Lung (tissue), 11 donors: ENCODE measurements at regions not wholly inside any gene's neighbourhood (a gene's known extent, or its start where the extent isn't known, plus 50 kb on each side); places are given as distances from the start of the nearest gene placed in this dataset.

ENCODE experiments used
- ATAC-seq: fragments of 200-7000 bp; cut with Tn5 transposase; one replicate; pipeline ENCODE4 v1.9.1; 2020; ENCODE audit warnings: moderate number of reproducible peaks; ENCODE audit not compliant: insufficient read depth, low FRiP score
- DNase-seq, 3 donors: peaks; one replicate each; pipeline ENCODE4 v3.0.0-alpha.2; 2013 to 2017
- H3K27ac ChIP-seq, 2 donors: one replicate each; pipeline ENCODE4 v1.5.1; 2013; ENCODE audit warnings: mild to moderate bottlenecking in 2 of 2, moderate library complexity in 2 of 2, control low read depth in 1 of 2, inconsistent platforms in 1 of 2, low read depth in 1 of 2, low read length in 1 of 2
- H3K27me3 ChIP-seq, 3 donors: one replicate each; pipeline ENCODE4 v1.5.1; 2013; ENCODE audit warnings: low read length in 2 of 3; ENCODE audit not compliant: control insufficient read depth in 3 of 3, insufficient read depth in 3 of 3
- H3K36me3 ChIP-seq, 4 donors: one replicate each; pipeline ENCODE4 v1.5.1; 2013; ENCODE audit warnings: low read length in 4 of 4, mild to moderate bottlenecking in 1 of 4, moderate library complexity in 1 of 4; ENCODE audit not compliant: control insufficient read depth in 4 of 4, insufficient read depth in 4 of 4
- H3K4me1 ChIP-seq, 5 donors: one replicate each; pipeline ENCODE4 v1.5.1; 2013; ENCODE audit warnings: low read length in 5 of 5, mild to moderate bottlenecking in 2 of 5, moderate library complexity in 1 of 5; ENCODE audit not compliant: control insufficient read depth in 5 of 5, insufficient read depth in 5 of 5
- H3K4me3 ChIP-seq: one replicate; pipeline ENCODE4 v1.5.1; 2013; ENCODE audit warnings: mild to moderate bottlenecking, control low read depth, moderate library complexity
- H3K9ac ChIP-seq, 2 donors: one replicate each; pipeline ENCODE4 v1.5.1; 2013; ENCODE audit warnings: low read length in 2 of 2, control low read depth in 1 of 2; ENCODE audit not compliant: insufficient read depth in 1 of 2
- H3K9me3 ChIP-seq, 4 donors: one replicate each; pipeline ENCODE4 v1.5.1; 2013; ENCODE audit warnings: low read length in 3 of 4, mild to moderate bottlenecking in 1 of 4, moderate library complexity in 1 of 4; ENCODE audit not compliant: control insufficient read depth in 4 of 4, insufficient read depth in 3 of 4
- CTCF ChIP-seq: IDR thresholded peaks from 2 replicates; pipeline ENCODE4 v1.5.1; 2012; ENCODE audit warnings: mild to moderate bottlenecking; ENCODE audit errors: control extremely low read depth, extremely low read depth
- WGBS, 2 donors: extraction: QIAGEN DNeasy Blood & Tissue Kit; methylation state at CpG; one replicate each; pipeline ENCODE4 v1.1.7; 2013; 5-methylcytosine and 5-hydroxymethylcytosine counted together
- donor health status: control.
- donor health status: control.
- donor health status: Bipolar disorder and iron deficiency.
- donor health status: healthy.
- donor health status: DM: yes; HTN: yes; CAD: no.

GRCh38 chr20:55342822-55343221 is 662.5 kb downstream of the CBLN4 start:
- no peak for ATAC-seq
- DNase-seq: no peak
- no peak overlapping the region for H3K9ac ChIP-seq
- no peaks in the 10 kb centered on the region for H3K9me3 ChIP-seq
- no peaks in the 10 kb centered on the region for H3K36me3 ChIP-seq
- no peak overlapping the region for H3K4me3 ChIP-seq
- H3K4me1 ChIP-seq: no peaks in the 10 kb centered on the region
- WGBS, 2 donors: 93 to 97% methylated on average over 3 of the region's 3 CpGs
- TF ChIP-seq CTCF: no peak
- no peak overlapping the region for H3K27ac ChIP-seq
- no peaks in the 10 kb centered on the region for H3K27me3 ChIP-seq

- TF ChIP-seq CTCF: no peak
- Histone ChIP-seq H3K9me3 (no peaks in the 10 kb centered on the region), H3K4me3 (no peak overlapping the region), H3K27ac (no peak overlapping the region), H3K27me3 (no peaks in the 10 kb centered on the region), H3K4me1 (no peaks in the 10 kb centered on the region), H3K36me3 (no peaks in the 10 kb centered on the region), H3K9ac (no peak overlapping the region)
- no peak for ATAC-seq
- WGBS, 2 donors: 54 to 60% methylated on average over 2 of the region's 2 CpGs
- DNase-seq: no peak
Measured at GRCh38 chr20:55333798-55334197, 671.5 kb downstream of the CBLN4 start.

GRCh38 chr20:55329108-55329507 is 676.2 kb downstream of the CBLN4 start:
- no peaks in the 10 kb centered on the region for H3K27me3 ChIP-seq
- no peak overlapping the region for H3K9ac ChIP-seq
- no peaks in the 10 kb centered on the region for H3K9me3 ChIP-seq
- no peak overlapping the region for H3K4me3 ChIP-seq
- no peaks in the 10 kb centered on the region for H3K4me1 ChIP-seq
- H3K27ac ChIP-seq: no peak overlapping the region
- TF ChIP-seq CTCF: no peak
- no peaks in the 10 kb centered on the region for H3K36me3 ChIP-seq
- WGBS, 2 donors: 72 to 79% methylated on average over 4 of the region's 4 CpGs
- DNase-seq: no peak
- no peak for ATAC-seq

GRCh38 chr20:55322745-55323144 is 682.6 kb downstream of the CBLN4 start:
- Histone ChIP-seq H3K4me3 (no peak overlapping the region), H3K9me3 (no peaks in the 10 kb centered on the region), H3K27me3 (no peaks in the 10 kb centered on the region), H3K27ac (no peak overlapping the region), H3K4me1 (no peaks in the 10 kb centered on the region), H3K36me3 (no peaks in the 10 kb centered on the region), H3K9ac (no peak overlapping the region)
- no peak for ATAC-seq
- 65 to 77% methylated on average over 2 of the region's 2 CpGs for WGBS, 2 donors
- no peak for TF ChIP-seq CTCF
- DNase-seq: no peak
